GM19438 (cell line): ENCODE measurements at regions not wholly inside any gene's neighbourhood (a gene's known extent, or its start where the extent isn't known, plus 50 kb on each side); places are given as distances from the start of the nearest gene placed in this dataset.

Experiments
- ATAC-seq: cut with Tn5 transposase; IDR thresholded peaks from one replicate; pipeline ENCODE4 v1.9.1; 2021; ENCODE audit warnings: low read depth; ENCODE audit not compliant: unreplicated experiment

DNA sequence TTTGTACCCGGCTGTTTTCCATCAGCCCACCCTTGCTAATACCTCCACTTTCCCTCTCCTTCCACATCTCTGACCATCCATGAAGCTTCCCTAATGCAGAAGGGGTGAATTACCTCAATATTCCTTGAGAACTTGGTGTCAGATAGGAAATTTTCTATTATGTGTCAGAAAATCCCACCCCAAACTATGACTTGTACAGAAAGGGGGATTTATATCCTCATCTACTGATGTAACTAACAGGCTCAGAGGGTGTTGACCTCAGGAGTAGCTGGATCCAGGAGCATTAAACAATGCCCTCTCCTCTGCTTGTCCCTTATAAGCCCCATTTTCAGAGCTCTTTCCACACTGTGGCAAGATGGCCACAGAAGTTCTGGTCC is 242.8 kb upstream of the TLE3 start:
- ATAC-seq: no peak

DNA sequence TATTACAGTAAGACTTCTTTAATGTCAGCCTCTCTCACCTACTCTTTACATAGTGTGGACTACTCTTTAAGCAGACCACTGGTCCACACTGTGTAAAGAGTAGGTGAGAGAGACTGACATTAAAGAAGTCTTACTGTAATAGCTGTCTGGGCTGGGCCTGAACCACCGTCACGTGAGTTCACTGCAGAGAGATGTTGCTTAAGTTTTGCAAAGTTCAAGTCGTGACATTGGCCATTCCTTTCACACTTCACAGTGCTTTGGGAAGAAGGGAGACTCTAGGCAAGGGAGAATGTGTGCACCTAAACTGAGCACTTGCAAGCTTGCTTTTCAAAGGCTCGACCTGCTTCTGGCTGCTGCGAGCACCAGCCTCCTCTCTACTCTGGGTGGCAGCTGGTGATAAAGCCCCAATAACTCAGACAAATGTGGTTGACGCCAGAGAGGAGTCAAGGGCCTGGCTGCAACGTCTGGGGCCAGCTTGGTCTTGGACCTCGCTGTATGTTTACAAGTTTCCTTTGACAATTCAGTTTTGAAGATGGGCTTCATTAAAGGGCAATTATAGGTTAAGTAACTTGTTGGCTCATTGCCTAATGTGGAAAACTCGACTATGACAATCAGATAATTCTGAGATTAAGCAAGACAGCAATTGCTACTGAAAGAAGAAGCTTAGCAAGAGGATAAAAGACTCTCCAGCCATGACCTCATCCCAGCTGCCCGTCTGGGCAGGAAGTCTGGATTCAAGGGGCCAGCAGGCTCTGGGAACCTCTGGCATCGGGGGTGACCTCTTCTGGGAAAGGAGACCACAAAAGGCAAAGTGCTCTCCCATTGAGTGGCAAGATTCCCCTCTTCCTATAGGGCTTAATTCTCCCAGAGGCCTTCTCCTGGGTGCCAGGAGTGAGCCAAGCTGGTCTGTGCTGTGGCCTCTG is 242.1 kb upstream of the TLE3 start:
- no peak for ATAC-seq

DNA sequence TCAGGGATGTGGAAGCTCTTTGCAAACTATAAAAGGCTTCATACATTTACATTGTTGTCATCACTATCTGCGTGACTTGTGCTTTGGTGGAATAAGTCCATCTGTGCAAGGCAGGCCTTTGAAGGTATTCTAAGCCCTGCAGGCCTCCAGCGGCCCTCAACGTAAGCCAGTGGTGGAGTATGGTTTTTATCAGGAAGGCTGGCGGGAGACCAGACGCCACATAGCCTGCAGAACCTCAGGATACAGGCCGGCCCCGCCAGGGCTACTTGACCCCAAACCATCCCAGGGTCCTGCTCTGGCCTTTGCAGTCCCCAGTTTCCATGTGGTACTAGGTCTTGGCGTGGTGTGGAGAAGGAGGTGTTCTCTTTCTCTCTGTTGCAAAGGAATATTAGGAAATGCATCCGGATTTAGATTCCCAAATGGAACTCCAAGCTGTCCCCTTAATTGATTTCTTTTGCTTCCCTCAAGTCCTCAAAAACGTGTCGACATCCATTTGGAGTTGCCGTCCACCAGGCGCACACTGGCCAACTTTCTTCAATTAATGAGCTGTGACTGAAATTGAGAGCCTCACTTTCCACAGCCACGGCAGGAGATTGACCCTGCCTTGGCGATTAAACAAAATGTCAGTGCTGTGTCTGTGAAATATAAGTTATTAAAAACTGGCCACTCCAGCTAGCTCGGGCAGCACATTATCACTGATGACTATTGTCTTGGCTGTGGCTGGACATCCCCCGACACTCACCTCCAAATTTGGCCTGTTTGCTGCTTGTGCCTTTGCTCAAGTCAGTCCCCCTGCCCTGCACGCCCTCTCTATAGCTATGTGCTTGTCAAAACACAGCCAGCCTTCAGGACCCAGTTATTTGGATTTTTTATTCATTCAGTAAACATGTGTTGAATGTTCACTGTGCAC is 239.8 kb upstream of the TLE3 start:
- no peak for ATAC-seq

DNA sequence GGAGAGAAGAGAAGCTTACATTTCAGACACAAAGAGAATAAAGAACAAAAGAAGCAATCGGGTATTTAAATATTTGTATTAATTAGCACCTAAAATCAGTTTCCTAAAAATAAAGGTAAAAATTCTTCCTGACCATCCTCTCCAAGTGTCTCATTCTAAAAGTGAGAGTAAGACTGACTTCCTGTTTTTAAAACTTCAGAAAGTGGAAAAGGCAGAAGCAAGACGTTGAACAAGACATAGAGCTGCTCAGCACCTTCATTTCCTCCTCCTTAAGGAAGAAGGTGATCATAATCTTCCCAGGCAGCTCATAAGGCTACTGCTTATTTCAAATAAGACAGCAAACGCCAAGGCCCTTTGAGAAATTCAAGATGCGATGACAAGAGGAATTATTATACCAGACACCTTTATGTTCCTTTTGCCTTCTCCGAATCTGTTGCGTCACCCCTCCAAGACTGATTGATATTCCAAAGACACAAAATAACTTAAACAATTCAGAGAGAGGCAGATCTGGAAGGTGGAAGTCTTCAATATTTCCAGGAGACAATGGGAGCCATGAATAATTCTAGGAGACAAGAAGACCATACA is 238.8 kb upstream of the TLE3 start:
- ATAC-seq: no peak

- no peak for ATAC-seq
These were observed 236.6 kb upstream of the TLE3 start for GRCh38 chr15:70334286-70334685.

GRCh38 chr15:70329179-70329578 is 231.5 kb upstream of the TLE3 start:
- ATAC-seq: no peak

DNA sequence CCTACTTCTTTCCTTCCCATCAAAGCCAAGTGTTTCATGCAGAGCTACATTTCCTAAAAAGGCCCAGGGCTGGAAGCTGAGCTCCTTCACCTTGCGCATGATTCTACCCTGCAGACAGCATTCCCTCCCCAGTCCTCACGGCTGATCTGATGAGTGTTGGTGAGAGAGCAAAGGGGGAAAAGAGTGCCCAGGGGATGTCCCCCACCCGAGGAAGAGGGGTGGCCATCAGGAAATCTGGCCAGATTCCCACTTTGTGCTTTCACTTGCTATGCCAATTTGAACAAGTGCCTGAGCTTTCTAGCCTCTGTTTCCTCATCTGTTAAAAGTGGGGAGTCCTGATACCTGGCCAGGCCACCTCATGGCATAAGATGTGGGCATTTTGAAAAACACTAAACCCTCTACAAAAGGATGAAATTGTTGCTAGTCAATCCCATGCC is 231.0 kb upstream of the TLE3 start:
- no peak for ATAC-seq

DNA sequence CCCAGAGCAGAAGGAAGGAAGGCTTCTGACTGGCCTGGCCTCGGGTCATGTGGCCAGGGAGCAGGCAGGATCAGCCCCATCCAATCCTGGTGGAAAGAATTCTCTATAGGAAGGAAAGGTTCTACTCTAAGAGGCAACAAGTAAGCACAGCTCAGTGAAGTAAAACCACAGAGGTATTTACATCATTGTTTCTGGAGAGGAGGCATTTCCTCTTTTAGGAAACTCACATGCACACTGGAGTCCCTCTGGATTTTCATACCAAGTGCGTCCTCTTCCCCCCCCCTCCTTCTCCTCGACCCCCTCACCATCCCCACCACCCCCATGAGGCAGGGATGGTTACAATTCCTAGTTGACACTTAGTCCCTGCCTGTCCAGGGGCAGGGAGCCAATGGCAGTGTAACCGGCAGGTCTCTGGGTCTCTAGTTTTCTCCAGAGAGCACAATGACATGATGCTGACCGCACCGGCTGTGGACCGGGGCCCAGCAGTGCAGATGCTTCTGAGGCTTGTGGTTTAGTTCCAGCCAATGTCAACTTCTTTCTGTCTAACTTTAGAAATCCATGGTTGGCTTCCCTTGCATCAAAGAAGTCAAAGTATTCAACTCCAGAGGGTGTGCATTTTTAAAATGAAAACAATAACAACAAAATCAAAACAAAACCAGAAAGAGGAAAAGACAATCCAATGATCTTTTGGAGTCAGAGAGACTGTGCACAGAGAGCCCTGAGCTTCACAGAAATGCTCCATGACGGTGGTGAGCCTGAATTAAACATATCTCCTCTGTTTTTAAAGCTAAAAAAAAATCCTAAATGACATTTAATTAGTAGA is 230.3 kb upstream of the TLE3 start:
- no peak for ATAC-seq

DNA sequence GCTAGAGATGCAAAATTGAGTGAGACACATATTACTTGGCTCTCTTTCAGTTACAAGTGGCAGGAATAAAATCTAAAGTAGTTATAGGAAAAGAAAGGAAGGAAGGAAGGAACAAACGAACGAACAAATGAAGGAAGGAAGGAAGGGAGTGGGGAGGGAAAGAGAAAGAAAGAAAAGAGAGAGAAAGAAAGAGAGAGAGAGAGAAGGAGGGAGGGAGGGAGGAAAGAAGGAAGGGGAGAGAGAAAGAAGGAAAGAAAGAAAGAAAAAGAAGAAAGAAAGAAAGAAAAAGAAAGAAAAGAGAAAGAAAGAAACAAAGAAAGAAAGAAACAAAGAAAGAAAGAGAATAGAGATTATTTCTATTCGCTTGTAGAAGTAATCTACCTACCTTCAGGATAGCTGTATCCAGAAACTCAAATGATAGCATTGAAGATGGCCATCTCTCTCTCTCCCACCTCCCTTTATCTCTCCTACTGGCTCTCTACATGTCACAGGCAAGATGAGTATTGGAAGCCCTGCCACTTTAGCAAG is 229.7 kb upstream of the TLE3 start:
- no peak for ATAC-seq

DNA sequence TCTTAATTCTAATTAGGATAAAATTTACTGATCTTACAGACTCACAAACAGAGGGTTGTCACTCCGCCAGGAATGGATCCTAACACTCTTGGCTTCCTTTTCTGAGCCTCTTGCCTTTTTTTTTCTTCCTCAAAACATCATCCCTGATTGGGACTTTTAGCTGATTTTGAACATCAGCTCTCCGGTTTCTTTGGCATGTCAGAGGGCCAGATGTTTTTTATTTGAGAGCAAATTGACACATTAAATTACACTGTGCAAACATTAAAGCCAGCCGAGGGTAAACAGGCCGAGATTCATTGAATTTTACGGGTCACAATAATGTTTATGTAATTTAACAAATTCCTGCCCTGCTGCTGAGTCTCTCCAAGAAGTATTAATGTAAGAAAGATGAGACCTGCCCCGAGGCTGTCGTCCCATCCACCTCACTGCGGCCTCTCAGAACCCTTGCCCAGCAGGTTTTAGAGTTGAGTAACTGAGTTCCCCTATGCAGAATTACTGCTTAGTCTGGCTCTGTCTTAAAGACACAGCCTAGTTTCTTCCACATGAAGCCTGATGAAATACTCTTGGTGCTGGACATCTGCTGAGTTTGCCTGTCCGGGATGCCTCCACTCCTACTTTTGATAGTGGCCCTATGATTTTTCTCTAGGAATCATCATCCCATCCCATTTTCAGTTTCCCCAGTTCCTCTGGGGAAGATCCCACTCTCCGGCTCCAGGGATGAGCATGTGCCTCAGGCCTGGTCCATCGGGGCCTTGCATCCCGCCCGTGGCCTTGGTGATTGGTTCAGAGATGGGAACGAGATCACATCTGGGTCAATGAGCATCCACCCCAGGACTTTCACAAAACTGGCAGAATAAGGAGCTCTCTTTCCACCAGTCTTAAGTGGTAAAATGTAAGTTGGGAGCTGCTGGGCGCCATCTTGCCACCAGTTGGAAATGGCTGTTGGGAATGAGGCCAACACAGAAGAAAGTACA is 226.6 kb upstream of the TLE3 start:
- ATAC-seq: no peak

DNA sequence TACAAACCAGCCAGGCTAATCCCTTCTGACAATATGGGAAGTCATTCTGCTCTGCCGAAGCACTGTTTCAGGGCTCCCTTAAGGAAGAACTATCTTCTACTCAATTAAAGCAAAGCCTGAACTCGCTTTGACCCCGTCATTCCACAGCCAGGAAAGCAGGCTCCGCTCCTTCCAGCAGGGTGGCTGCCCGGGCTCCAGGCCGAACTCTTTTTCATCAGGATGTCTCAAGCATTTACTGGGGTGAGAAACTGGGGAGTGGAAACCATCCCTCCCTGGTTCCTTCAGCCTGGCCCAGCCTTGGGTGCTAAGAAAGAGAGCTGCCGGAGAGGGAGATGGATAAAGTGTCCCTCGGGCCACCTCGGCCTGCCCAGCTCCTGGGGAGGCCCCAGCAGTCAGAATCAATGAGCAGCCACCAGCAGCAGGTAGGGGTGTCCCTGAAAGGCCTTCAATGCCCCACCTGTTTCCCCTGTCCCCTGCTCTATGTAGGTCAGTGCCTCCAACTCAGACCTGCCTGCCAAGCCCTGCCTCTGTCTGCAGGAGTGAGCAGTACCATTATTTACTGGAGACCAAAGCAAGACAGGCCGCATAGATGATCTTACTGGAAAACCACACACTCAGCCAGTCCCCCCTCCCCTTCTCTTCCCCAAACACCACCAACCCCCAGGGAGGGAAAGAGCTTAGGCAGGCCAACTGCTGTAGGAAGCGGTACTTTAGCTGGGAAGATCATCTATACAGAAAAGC is 225.6 kb upstream of the TLE3 start:
- ATAC-seq: no peak

- no peak for ATAC-seq
These were observed 224.4 kb upstream of the TLE3 start for GRCh38 chr15:70322051-70322668.

DNA sequence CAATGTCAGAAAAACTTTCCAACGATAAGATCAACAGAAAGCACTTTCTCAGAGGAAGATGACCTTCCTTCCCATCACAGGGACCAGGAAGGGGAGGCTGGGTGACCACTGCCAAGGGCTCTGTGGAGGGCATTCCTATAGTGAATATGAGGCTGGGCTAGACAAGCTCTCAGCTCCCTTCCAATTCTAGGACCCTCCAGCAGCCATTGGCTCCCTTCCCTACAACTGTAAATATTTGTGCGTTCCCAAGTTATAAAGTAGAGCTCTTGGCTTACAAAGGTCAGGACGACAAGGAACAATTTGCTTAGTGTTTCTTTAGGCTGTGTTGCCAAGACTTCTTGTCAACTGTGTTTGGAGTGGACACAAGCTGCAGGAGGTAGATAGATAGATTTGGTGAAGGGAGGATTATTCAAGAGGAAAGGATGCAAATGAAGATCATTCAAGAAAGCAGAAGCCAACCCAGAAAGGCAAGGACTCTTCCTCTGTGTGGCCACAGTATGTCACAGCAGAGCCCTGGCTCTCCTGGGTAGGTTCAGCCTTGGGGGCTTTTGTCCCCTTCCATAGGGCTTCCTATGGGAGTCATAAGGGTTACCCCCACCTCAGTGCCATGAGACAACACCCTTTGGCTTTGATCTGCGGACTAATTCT is 223.6 kb upstream of the TLE3 start:
- ATAC-seq: no peak

- ATAC-seq: no peak
These were observed 222.8 kb upstream of the TLE3 start for GRCh38 chr15:70320482-70320881.

- ATAC-seq: no peak
These were observed 222.4 kb upstream of the TLE3 start for GRCh38 chr15:70320077-70320476.

GRCh38 chr15:70319466-70319865 is 221.7 kb upstream of the TLE3 start:
- peak; percentile 85 for ATAC-seq
